GM21528 (cell line): ENCODE measurements at regions not wholly inside any gene's neighbourhood (a gene's known extent, or its start where the extent isn't known, plus 50 kb on each side); places are given as distances from the start of the nearest gene placed in this dataset.

Experiments
- ATAC-seq: cut with Tn5 transposase; IDR thresholded peaks from one replicate; pipeline ENCODE4 v1.9.1; 2021; ENCODE audit warnings: mild to moderate bottlenecking, moderate library complexity; ENCODE audit not compliant: unreplicated experiment, low FRiP score

- ATAC-seq: no peak
Observed at GRCh38 chr2:234137400-234138014, 87.0 kb downstream of the SPP2 start.

GRCh38 chr2:234136461-234136860 lies 86.0 kb downstream of the SPP2 start:
- ATAC-seq: no peak

- no peak for ATAC-seq
Observed at GRCh38 chr2:234135750-234136221, 85.3 kb downstream of the SPP2 start.

GRCh38 chr2:234134496-234134895 lies 84.0 kb downstream of the SPP2 start:
- no peak for ATAC-seq

GRCh38 chr2:234133004-234133403 lies 82.5 kb downstream of the SPP2 start:
- no peak for ATAC-seq

GRCh38 chr2:234130777-234131181 lies 80.3 kb downstream of the SPP2 start:
- ATAC-seq: no peak

- ATAC-seq: no peak
Observed at GRCh38 chr2:234128606-234129005, 78.1 kb downstream of the SPP2 start.
